IPS DF 6.9 (cell line): ENCODE measurements at regions not wholly inside any gene's neighbourhood (a gene's known extent, or its start where the extent isn't known, plus 50 kb on each side); places are given as distances from the start of the nearest gene placed in this dataset.
"Not testable (repeated sequence)": the region's sequence is repeated elsewhere in the genome, so short reads cannot be mapped to it uniquely, and the experiment has no call there.

Source experiments
- DNase-seq: peaks from one replicate; pipeline ENCODE4 v3.0.0-alpha.2; 2013; ENCODE audit warnings: low read depth, low spot score
- H3K27ac ChIP-seq: one replicate; pipeline ENCODE4 v1.5.1; 2013; ENCODE audit warnings: low read length, control low read depth
- H3K27me3 ChIP-seq: 2 replicates; pipeline ENCODE4 v1.6.1; 2013; ENCODE audit warnings: mild to moderate bottlenecking, low read length; ENCODE audit not compliant: control insufficient read depth, insufficient read depth
- H3K36me3 ChIP-seq: 2 replicates; pipeline ENCODE4 v1.6.1; 2013; ENCODE audit warnings: low read length; ENCODE audit not compliant: control insufficient read depth, insufficient read depth
- H3K4me1 ChIP-seq: 2 replicates; pipeline ENCODE4 v1.6.1; 2013; ENCODE audit warnings: low read length; ENCODE audit not compliant: control insufficient read depth, insufficient read depth
- H3K4me3 ChIP-seq: 2 replicates; pipeline ENCODE4 v1.5.1; 2013; ENCODE audit warnings: mild to moderate bottlenecking, low read length
- H3K9me3 ChIP-seq: 2 replicates; pipeline ENCODE4 v1.6.1; 2013; ENCODE audit warnings: low read length, inconsistent platforms; ENCODE audit not compliant: control insufficient read depth, insufficient read depth
- WGBS: extraction: QIAGEN DNeasy Blood & Tissue Kit; methylation state at CpG from one replicate; pipeline ENCODE4 v1.1.7; 2013; ENCODE audit warnings: mixed read lengths, missing lambda C conversion rate; ENCODE audit not compliant: insufficient read length, insufficient coverage; 5-methylcytosine and 5-hydroxymethylcytosine counted together

- DNase-seq, H3K9me3 ChIP-seq, H3K27me3 ChIP-seq, H3K4me3 ChIP-seq, H3K27ac ChIP-seq, H3K36me3 ChIP-seq, H3K4me1 ChIP-seq: not testable (repeated sequence)
- no CpG with 5 or more reads among the region's 13 CpGs for WGBS
Measured at GRCh38 chr14:46508752-46509151, 142.8 kb downstream of the RPL10L start.

- Histone ChIP-seq H3K27ac (no peak overlapping the region), H3K4me1 (no peaks in the 10 kb centered on the region), H3K9me3 (no peaks in the 10 kb centered on the region), H3K36me3 (no peaks in the 10 kb centered on the region), H3K4me3 (no peak overlapping the region), H3K27me3 (no peaks in the 10 kb centered on the region)
- WGBS = no CpG with 5 or more reads among the region's 2 CpGs
- no peak for DNase-seq
Measured at GRCh38 chr14:46499521-46499920, 152.1 kb downstream of the RPL10L start.

GRCh38 chr14:46496409-46496808 lies 155.2 kb downstream of the RPL10L start:
- WGBS = no CpG with 5 or more reads among the region's 1 CpG
- DNase-seq = no peak
- no peaks in the 10 kb centered on the region for H3K4me1 ChIP-seq
- no peak overlapping the region for H3K27ac ChIP-seq
- H3K36me3 ChIP-seq = no peaks in the 10 kb centered on the region
- H3K27me3 ChIP-seq = no peaks in the 10 kb centered on the region
- no peak overlapping the region for H3K4me3 ChIP-seq
- H3K9me3 ChIP-seq = no peaks in the 10 kb centered on the region

GRCh38 chr14:46490238-46490685 lies 161.3 kb downstream of the RPL10L start:
- no peaks in the 10 kb centered on the region for H3K9me3 ChIP-seq
- H3K36me3 ChIP-seq = no peaks in the 10 kb centered on the region
- H3K27me3 ChIP-seq = no peaks in the 10 kb centered on the region
- no peak overlapping the region for H3K27ac ChIP-seq
- peak; percentile 33 for DNase-seq
- no CpG with 5 or more reads among the region's 1 CpG for WGBS
- no peak overlapping the region for H3K4me3 ChIP-seq
- no peaks in the 10 kb centered on the region for H3K4me1 ChIP-seq

- Histone ChIP-seq H3K36me3 (no peaks in the 10 kb centered on the region), H3K27ac (no peak overlapping the region), H3K27me3 (no peaks in the 10 kb centered on the region), H3K4me3 (no peak overlapping the region), H3K4me1 (no peaks in the 10 kb centered on the region), H3K9me3 (no peaks in the 10 kb centered on the region)
- no peak for DNase-seq
- WGBS = no CpG with 5 or more reads among the region's 5 CpGs
Measured at GRCh38 chr14:46488374-46488773, 163.2 kb downstream of the RPL10L start.

GRCh38 chr14:46487582-46488350 lies 163.8 kb downstream of the RPL10L start:
- Histone ChIP-seq H3K27ac (no peak overlapping the region), H3K4me3 (no peak overlapping the region), H3K9me3 (no peaks in the 10 kb centered on the region), H3K36me3 (no peaks in the 10 kb centered on the region), H3K27me3 (no peaks in the 10 kb centered on the region), H3K4me1 (no peaks in the 10 kb centered on the region)
- no peak for DNase-seq
- WGBS = no CpG with 5 or more reads among the region's 10 CpGs

- Histone ChIP-seq H3K9me3 (no peaks in the 10 kb centered on the region), H3K4me3 (no peak overlapping the region), H3K4me1 (no peaks in the 10 kb centered on the region), H3K27me3 (no peaks in the 10 kb centered on the region), H3K27ac (no peak overlapping the region), H3K36me3 (no peaks in the 10 kb centered on the region)
- DNase-seq = no peak
Measured at GRCh38 chr14:46482200-46482599, 169.4 kb downstream of the RPL10L start.

- no peaks in the 10 kb centered on the region for H3K4me1 ChIP-seq
- DNase-seq = no peak
- no peak overlapping the region for H3K27ac ChIP-seq
- no peaks in the 10 kb centered on the region for H3K36me3 ChIP-seq
- no peaks in the 10 kb centered on the region for H3K27me3 ChIP-seq
- H3K9me3 ChIP-seq = no peaks in the 10 kb centered on the region
- H3K4me3 ChIP-seq = no peak overlapping the region
- WGBS = no CpG with 5 or more reads among the region's 3 CpGs
Measured at GRCh38 chr14:46480817-46481216, 170.8 kb downstream of the RPL10L start.

- no peaks in the 10 kb centered on the region for H3K9me3 ChIP-seq
- no peak overlapping the region for H3K4me3 ChIP-seq
- no peaks in the 10 kb centered on the region for H3K27me3 ChIP-seq
- H3K4me1 ChIP-seq = no peaks in the 10 kb centered on the region
- no peak for DNase-seq
- no peak overlapping the region for H3K27ac ChIP-seq
- no CpG with 5 or more reads among the region's 2 CpGs for WGBS
- no peaks in the 10 kb centered on the region for H3K36me3 ChIP-seq
Measured at GRCh38 chr14:46472261-46472660, 179.3 kb downstream of the RPL10L start.

GRCh38 chr14:46464341-46464740 lies 187.2 kb downstream of the RPL10L start:
- Histone ChIP-seq H3K9me3 (no peaks in the 10 kb centered on the region), H3K27me3 (no peaks in the 10 kb centered on the region), H3K36me3 (no peaks in the 10 kb centered on the region), H3K4me1 (no peaks in the 10 kb centered on the region), H3K4me3 (no peak overlapping the region), H3K27ac (no peak overlapping the region)
- DNase-seq = no peak
- no CpG with 5 or more reads among the region's 1 CpG for WGBS

- H3K4me3 ChIP-seq = no peak overlapping the region
- H3K9me3 ChIP-seq = no peaks in the 10 kb centered on the region
- WGBS = no CpG with 5 or more reads among the region's 3 CpGs
- H3K27me3 ChIP-seq = no peaks in the 10 kb centered on the region
- H3K27ac ChIP-seq = no peak overlapping the region
- DNase-seq = no peak
- no peaks in the 10 kb centered on the region for H3K36me3 ChIP-seq
- H3K4me1 ChIP-seq = no peaks in the 10 kb centered on the region
Measured at GRCh38 chr14:46451800-46452199, 199.8 kb downstream of the RPL10L start.
